ENCODE measurements at regions not wholly inside any gene's neighbourhood (a gene's known extent, or its start where the extent isn't known, plus 50 kb on each side); places are given as distances from the start of the nearest gene placed in this dataset.

DNA sequence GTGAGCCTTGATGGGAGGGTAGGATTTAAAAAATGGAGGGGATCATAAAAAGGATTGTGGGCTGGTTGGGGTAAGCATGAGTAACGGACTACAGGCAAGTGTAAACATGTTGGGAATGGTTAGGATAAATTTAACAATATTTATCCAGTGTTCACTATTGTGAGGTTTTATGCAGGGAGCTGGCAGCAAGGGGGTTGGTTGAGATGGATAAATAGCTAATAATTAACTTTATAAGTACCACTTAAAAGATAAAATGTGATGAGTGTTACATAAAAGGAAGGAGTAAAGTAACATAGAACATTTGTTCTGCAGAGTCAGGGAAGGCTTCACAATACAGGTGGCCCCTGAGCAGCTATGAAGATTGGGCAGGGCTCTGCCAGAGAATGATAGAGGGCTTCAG, 109.0 kb downstream of the NGF start (continued):
- TF ChIP-seq RARB (CRISPR knock-in tag; IDR thresholded peaks at IDR 0.05) (no peak), ZNF8 (CRISPR knock-in tag; IDR thresholded peaks at IDR 0.05) (no peak)
- TF ChIP-seq, protein P1, sequence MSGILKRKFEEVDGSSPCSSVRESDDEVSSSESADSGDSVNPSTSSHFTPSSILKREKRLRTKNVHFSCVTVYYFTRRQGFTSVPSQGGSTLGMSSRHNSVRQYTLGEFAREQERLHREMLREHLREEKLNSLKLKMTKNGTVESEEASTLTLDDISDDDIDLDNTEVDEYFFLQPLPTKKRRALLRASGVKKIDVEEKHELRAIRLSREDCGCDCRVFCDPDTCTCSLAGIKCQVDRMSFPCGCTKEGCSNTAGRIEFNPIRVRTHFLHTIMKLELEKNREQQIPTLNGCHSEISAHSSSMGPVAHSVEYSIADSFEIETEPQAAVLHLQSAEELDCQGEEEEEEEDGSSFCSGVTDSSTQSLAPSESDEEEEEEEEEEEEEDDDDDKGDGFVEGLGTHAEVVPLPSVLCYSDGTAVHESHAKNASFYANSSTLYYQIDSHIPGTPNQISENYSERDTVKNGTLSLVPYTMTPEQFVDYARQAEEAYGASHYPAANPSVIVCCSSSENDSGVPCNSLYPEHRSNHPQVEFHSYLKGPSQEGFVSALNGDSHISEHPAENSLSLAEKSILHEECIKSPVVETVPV (CRISPR knock-in tag; IDR thresholded peaks at IDR 0.05) = no peak

DNA sequence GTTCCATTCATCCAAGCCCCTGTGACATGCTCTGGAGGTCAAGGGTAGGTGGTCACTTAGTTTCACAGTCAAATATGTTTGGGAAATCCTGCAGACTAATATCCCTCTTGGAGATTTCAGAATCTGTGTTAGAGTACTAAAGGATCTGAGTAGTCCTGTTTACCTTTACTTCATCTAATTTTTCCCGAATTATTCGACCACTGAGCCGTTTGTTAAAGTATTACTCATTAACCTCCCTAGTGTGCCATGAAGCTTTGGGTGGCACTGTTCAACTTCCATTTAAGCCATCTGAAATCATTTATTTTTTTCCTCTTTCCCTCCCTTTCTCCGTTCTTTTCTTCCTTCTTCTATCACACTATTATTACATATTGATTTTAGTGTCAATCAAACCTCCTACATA, 109.9 kb downstream of the NGF start:
- TF ChIP-seq ZNF8 (CRISPR knock-in tag; IDR thresholded peaks at IDR 0.05) (no peak), BACH2 (CRISPR knock-in tag; IDR thresholded peaks at IDR 0.05; ENCODE audit: borderline replicate concordance) (no peak), SNAI2 (CRISPR knock-in tag; IDR thresholded peaks at IDR 0.05) (no peak), ZC3H10 (CRISPR knock-in tag; IDR thresholded peaks at IDR 0.05) (no peak), CSDC2 (CRISPR knock-in tag; IDR thresholded peaks at IDR 0.05) (no peak), TCF4 (CRISPR knock-in tag; IDR thresholded peaks at IDR 0.05; ENCODE audit: borderline replicate concordance) (no peak), OSR1 (CRISPR knock-in tag; IDR thresholded peaks at IDR 0.05) (no peak), ZNF70 (CRISPR knock-in tag; IDR thresholded peaks at IDR 0.05) (no peak), TOX (CRISPR knock-in tag; IDR thresholded peaks at IDR 0.05; ENCODE audit: borderline replicate concordance) (no peak), ZNF565 (CRISPR knock-in tag; conservative IDR thresholded peaks at IDR 0.05; ENCODE audit: low read depth) (no peak), ISL1 (CRISPR knock-in tag; IDR thresholded peaks at IDR 0.05) (no peak)
- TF ChIP-seq, protein P2, sequence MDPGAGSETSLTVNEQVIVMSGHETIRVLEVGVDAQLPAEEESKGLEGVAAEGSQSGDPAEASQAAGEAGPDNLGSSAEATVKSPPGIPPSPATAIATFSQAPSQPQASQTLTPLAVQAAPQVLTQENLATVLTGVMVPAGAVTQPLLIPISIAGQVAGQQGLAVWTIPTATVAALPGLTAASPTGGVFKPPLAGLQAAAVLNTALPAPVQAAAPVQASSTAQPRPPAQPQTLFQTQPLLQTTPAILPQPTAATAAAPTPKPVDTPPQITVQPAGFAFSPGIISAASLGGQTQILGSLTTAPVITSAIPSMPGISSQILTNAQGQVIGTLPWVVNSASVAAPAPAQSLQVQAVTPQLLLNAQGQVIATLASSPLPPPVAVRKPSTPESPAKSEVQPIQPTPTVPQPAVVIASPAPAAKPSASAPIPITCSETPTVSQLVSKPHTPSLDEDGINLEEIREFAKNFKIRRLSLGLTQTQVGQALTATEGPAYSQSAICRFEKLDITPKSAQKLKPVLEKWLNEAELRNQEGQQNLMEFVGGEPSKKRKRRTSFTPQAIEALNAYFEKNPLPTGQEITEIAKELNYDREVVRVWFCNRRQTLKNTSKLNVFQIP (CRISPR knock-in tag; IDR thresholded peaks at IDR 0.05; ENCODE audit: borderline replicate concordance, low read depth) = no peak
- ATAC-seq = no peak

DNA sequence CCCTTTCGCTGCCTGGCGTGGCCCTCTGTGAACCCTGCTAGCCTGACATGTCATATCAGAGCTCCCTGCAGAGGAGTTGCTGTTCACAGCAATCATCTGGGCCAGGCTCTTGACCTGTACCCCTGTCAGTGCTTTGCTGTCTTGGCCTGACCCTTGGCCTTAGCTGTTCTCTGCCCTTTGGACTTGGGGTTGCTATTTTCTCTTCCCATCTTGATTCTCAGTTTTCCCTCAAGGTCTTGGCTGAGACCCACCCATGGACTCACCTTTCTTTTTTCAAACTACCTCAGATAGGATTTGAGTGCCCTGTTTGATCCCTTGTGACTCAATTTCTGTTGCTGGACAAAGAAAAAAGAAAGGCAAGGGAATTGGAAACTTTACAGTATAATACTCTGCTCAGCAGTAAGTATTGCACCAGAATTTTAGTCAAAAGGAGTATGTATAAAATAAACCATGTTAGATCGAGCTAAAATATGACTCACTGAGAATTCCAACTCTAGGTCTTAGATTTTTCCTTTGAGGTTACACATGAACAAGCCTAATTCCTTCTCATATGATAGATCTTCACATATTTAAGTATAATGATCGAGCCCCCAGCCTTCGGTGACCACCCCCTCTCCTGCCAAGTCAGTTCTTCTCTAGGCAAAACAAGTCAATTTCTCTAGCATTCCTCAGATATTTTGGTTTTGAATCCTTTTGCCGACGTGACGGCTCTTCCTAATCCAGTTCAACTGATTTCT, 110.5 kb downstream of the NGF start:
- no peak for TF ChIP-seq ZFP30 (CRISPR knock-in tag; IDR thresholded peaks at IDR 0.05)
- TF ChIP-seq CSDC2 (CRISPR knock-in tag; IDR thresholded peaks at IDR 0.05) = no peak
- no peak for TF ChIP-seq ZC3H10 (CRISPR knock-in tag; IDR thresholded peaks at IDR 0.05)
- TF ChIP-seq TOX (CRISPR knock-in tag; IDR thresholded peaks at IDR 0.05; ENCODE audit: borderline replicate concordance) = no peak
- TF ChIP-seq ZNF70 (CRISPR knock-in tag; IDR thresholded peaks at IDR 0.05) = no peak
- TF ChIP-seq, protein P3, sequence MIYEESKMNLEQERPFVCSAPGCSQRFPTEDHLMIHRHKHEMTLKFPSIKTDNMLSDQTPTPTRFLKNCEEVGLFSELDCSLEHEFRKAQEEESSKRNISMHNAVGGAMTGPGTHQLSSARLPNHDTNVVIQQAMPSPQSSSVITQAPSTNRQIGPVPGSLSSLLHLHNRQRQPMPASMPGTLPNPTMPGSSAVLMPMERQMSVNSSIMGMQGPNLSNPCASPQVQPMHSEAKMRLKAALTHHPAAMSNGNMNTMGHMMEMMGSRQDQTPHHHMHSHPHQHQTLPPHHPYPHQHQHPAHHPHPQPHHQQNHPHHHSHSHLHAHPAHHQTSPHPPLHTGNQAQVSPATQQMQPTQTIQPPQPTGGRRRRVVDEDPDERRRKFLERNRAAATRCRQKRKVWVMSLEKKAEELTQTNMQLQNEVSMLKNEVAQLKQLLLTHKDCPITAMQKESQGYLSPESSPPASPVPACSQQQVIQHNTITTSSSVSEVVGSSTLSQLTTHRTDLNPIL (CRISPR knock-in tag; IDR thresholded peaks at IDR 0.05; ENCODE audit: low read depth) = no peak
- TF ChIP-seq ARNTL (CRISPR knock-in tag; IDR thresholded peaks at IDR 0.05; ENCODE audit: borderline replicate concordance, low read depth) = no peak
- TF ChIP-seq ZFP3 (CRISPR knock-in tag; IDR thresholded peaks at IDR 0.05) = no peak
- TF ChIP-seq, protein P2 (CRISPR knock-in tag; IDR thresholded peaks at IDR 0.05; ENCODE audit: borderline replicate concordance, low read depth) = no peak
- TF ChIP-seq ESRRG (CRISPR knock-in tag; IDR thresholded peaks at IDR 0.05) = no peak
- TF ChIP-seq, protein P4, sequence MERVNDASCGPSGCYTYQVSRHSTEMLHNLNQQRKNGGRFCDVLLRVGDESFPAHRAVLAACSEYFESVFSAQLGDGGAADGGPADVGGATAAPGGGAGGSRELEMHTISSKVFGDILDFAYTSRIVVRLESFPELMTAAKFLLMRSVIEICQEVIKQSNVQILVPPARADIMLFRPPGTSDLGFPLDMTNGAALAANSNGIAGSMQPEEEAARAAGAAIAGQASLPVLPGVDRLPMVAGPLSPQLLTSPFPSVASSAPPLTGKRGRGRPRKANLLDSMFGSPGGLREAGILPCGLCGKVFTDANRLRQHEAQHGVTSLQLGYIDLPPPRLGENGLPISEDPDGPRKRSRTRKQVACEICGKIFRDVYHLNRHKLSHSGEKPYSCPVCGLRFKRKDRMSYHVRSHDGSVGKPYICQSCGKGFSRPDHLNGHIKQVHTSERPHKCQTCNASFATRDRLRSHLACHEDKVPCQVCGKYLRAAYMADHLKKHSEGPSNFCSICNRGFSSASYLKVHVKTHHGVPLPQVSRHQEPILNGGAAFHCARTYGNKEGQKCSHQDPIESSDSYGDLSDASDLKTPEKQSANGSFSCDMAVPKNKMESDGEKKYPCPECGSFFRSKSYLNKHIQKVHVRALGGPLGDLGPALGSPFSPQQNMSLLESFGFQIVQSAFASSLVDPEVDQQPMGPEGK (CRISPR knock-in tag; IDR thresholded peaks at IDR 0.05; ENCODE audit: borderline replicate concordance) = no peak
- no peak for TF ChIP-seq ZNF565 (CRISPR knock-in tag; conservative IDR thresholded peaks at IDR 0.05; ENCODE audit: low read depth)
- TF ChIP-seq, protein P5, sequence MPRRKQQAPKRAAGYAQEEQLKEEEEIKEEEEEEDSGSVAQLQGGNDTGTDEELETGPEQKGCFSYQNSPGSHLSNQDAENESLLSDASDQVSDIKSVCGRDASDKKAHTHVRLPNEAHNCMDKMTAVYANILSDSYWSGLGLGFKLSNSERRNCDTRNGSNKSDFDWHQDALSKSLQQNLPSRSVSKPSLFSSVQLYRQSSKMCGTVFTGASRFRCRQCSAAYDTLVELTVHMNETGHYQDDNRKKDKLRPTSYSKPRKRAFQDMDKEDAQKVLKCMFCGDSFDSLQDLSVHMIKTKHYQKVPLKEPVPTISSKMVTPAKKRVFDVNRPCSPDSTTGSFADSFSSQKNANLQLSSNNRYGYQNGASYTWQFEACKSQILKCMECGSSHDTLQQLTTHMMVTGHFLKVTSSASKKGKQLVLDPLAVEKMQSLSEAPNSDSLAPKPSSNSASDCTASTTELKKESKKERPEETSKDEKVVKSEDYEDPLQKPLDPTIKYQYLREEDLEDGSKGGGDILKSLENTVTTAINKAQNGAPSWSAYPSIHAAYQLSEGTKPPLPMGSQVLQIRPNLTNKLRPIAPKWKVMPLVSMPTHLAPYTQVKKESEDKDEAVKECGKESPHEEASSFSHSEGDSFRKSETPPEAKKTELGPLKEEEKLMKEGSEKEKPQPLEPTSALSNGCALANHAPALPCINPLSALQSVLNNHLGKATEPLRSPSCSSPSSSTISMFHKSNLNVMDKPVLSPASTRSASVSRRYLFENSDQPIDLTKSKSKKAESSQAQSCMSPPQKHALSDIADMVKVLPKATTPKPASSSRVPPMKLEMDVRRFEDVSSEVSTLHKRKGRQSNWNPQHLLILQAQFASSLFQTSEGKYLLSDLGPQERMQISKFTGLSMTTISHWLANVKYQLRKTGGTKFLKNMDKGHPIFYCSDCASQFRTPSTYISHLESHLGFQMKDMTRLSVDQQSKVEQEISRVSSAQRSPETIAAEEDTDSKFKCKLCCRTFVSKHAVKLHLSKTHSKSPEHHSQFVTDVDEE (CRISPR knock-in tag; IDR thresholded peaks at IDR 0.05) = no peak
- no peak for TF ChIP-seq RARB (CRISPR knock-in tag; IDR thresholded peaks at IDR 0.05)
- no peak for TF ChIP-seq OSR1 (CRISPR knock-in tag; IDR thresholded peaks at IDR 0.05)
- TF ChIP-seq, protein P1 (CRISPR knock-in tag; IDR thresholded peaks at IDR 0.05) = no peak
- TF ChIP-seq SNAI2 (CRISPR knock-in tag; IDR thresholded peaks at IDR 0.05) = no peak
- no peak for TF ChIP-seq GLIS3 (CRISPR knock-in tag; IDR thresholded peaks at IDR 0.05)
- ATAC-seq = no peak

Measured in SK-N-SH treated with all-trans-retinoic acid at 6 μM for 48 hours (cell line).